B cell (primary cell): ENCODE measurements at regions not wholly inside any gene's neighbourhood (a gene's known extent, or its start where the extent isn't known, plus 50 kb on each side); places are given as distances from the start of the nearest gene placed in this dataset.

Experiments used
- ATAC-seq: fragments of 200-7000 bp; cut with Tn5 transposase; one replicate; pipeline ENCODE4 v1.10.0; 2021; ENCODE audit warnings: low read depth, mild to moderate bottlenecking, moderate number of reproducible peaks, moderate library complexity
- CTCF ChIA-PET: fragments of 350-600 bp; sonication (Branson Sonifier 250); formaldehyde crosslinking; loops from one replicate; lab custom pipeline; 2021; ENCODE audit warnings: antibody characterized with exemption, inconsistent platforms; lab: Charles Lee
- POLR2A ChIA-PET: fragments of 350-600 bp; sonication (Branson Sonifier 250); formaldehyde crosslinking; loops from one replicate; lab custom pipeline; 2021; ENCODE audit warnings: antibody characterized with exemption; lab: Charles Lee
- DNase-seq: peaks from one replicate; pipeline ENCODE4 v3.0.0; 2013
- H2AFZ ChIP-seq: 2 replicates; pipeline ENCODE4 v1.6.1; 2012; ENCODE audit warnings: mild to moderate bottlenecking, low read depth, low read length; ENCODE audit not compliant: insufficient read depth, poor library complexity, severe bottlenecking
- H3K27ac ChIP-seq, 2 donors: 1 replicate in 1 of 2; 2 replicates in 1 of 2; pipeline ENCODE4 v1.5.1; 2012 to 2013; ENCODE audit warnings: low read length in 2 of 2, mild to moderate bottlenecking in 2 of 2, moderate library complexity in 1 of 2
- H3K27me3 ChIP-seq, 4 experiments: fragments of 200-600 bp in 1 of 4; sonication (generic) in 1 of 4; replicated peaks in 1 of 4; 1 replicate in 2 of 4; 2 replicates in 2 of 4; pipeline versions ENCODE4 v1.6.1 to v1.7.0; 2013 to 2016; ENCODE audit warnings: low read length in 3 of 4, mild to moderate bottlenecking in 2 of 4, mixed read lengths in 1 of 4, moderate library complexity in 1 of 4; ENCODE audit not compliant: insufficient read depth in 4 of 4, control insufficient read depth in 3 of 4; ENCODE audit errors: control extremely low read depth in 1 of 4
- H3K36me3 ChIP-seq, 2 experiments: replicated peaks in 1 of 2; 1 replicate in 1 of 2; 2 replicates in 1 of 2; pipeline versions ENCODE4 v1.6.1 to v1.7.1; 2013; ENCODE audit warnings: low read length in 1 of 2; ENCODE audit not compliant: insufficient read depth in 2 of 2, control insufficient read depth in 1 of 2; ENCODE audit errors: control extremely low read depth in 1 of 2, extremely low read depth in 1 of 2
- H3K4me1 ChIP-seq, 2 donors: fragments of 200-600 bp in 1 of 2; sonication (generic) in 1 of 2; 1 replicate in 1 of 2; 2 replicates in 1 of 2; pipeline versions ENCODE4 v1.5.1 to v1.6.1; 2013 to 2017; ENCODE audit warnings: low read length in 2 of 2; ENCODE audit not compliant: control insufficient read depth in 2 of 2, insufficient read depth in 2 of 2
- H3K4me2 ChIP-seq: replicated peaks from 2 replicates; pipeline ENCODE3; 2012; ENCODE audit warnings: mild to moderate bottlenecking, low read depth, low read length; ENCODE audit not compliant: poor library complexity, severe bottlenecking
- H3K4me3 ChIP-seq, 5 experiments: fragments of 200-600 bp in 1 of 5; sonication (generic) in 1 of 5; 1 replicate in 3 of 5; 2 replicates in 2 of 5; pipeline versions ENCODE4 v1.5.1 to v1.7.0; 2011 to 2016; ENCODE audit warnings: low read length in 4 of 5, mild to moderate bottlenecking in 4 of 5, low read depth in 2 of 5, control low read depth in 1 of 5, moderate library complexity in 1 of 5; ENCODE audit not compliant: insufficient read depth in 1 of 5; ENCODE audit errors: control extremely low read depth in 1 of 5, extremely low read depth in 1 of 5
- H3K79me2 ChIP-seq: fragments of 200-600 bp; sonication (generic); one replicate; pipeline ENCODE4 v1.6.0; 2016; ENCODE audit warnings: low read length; ENCODE audit not compliant: control insufficient read depth, insufficient read depth
- H3K9ac ChIP-seq: fragments of 200-600 bp; sonication (generic); 2 replicates; pipeline ENCODE4 v1.6.1; 2017; ENCODE audit warnings: mild to moderate bottlenecking, low read length, moderate library complexity
- H3K9me3 ChIP-seq, 3 donors: one replicate each; pipeline versions ENCODE4 v1.6.1 to v1.7.1; 2013; ENCODE audit warnings: low read length in 2 of 3; ENCODE audit not compliant: control insufficient read depth in 2 of 3, insufficient read depth in 1 of 3; ENCODE audit errors: control extremely low read depth in 1 of 3
- H4K20me1 ChIP-seq: 2 replicates; pipeline ENCODE4 v1.6.0; 2012; ENCODE audit warnings: mild to moderate bottlenecking, low read length; ENCODE audit not compliant: insufficient read depth, control insufficient read depth, poor library complexity, severe bottlenecking
- H3K27ac Mint-ChIP-seq: one replicate; pipeline ENCODE4 v1.8.0; 2021; ENCODE audit warnings: mixed read lengths
- H3K27me3 Mint-ChIP-seq: one replicate; pipeline ENCODE4 v1.8.0; 2021; ENCODE audit warnings: mixed read lengths
- H3K4me1 Mint-ChIP-seq: one replicate; pipeline ENCODE4 v1.8.0; 2021; ENCODE audit warnings: mixed read lengths
- H3K4me3 Mint-ChIP-seq: one replicate; pipeline ENCODE4 v1.8.0; 2021; ENCODE audit warnings: mixed read lengths
- H3K9me3 Mint-ChIP-seq: one replicate; pipeline ENCODE4 v1.8.0; 2022; ENCODE audit warnings: mixed read lengths; ENCODE audit not compliant: insufficient read depth
- EZH2 ChIP-seq: IDR thresholded peaks from 2 replicates; pipeline ENCODE4 v1.6.1; 2012; ENCODE audit warnings: borderline replicate concordance, low read depth, mild to moderate bottlenecking, moderate library complexity, low read length; ENCODE audit not compliant: insufficient read depth, poor library complexity, severe bottlenecking
- WGBS: methylation state at CpG from one replicate; pipeline ENCODE4 v1.1.5; 2013; ENCODE audit warnings: missing lambda C conversion rate; ENCODE audit not compliant: insufficient coverage; 5-methylcytosine and 5-hydroxymethylcytosine counted together
- intact Hi-C: fragments of 100-400 bp; cut with micrococcal nuclease; formaldehyde crosslinking; loops from one replicate; pipeline ENCODE4 v1.10.0; 2022
- TF ChIP-seq, protein P1 (sequence below): fragments of 200-600 bp; IDR thresholded peaks from one replicate; pipeline ENCODE4 v1.8.0; 2022; ENCODE audit warnings: antibody characterized with exemption, mild to moderate bottlenecking

DNA sequence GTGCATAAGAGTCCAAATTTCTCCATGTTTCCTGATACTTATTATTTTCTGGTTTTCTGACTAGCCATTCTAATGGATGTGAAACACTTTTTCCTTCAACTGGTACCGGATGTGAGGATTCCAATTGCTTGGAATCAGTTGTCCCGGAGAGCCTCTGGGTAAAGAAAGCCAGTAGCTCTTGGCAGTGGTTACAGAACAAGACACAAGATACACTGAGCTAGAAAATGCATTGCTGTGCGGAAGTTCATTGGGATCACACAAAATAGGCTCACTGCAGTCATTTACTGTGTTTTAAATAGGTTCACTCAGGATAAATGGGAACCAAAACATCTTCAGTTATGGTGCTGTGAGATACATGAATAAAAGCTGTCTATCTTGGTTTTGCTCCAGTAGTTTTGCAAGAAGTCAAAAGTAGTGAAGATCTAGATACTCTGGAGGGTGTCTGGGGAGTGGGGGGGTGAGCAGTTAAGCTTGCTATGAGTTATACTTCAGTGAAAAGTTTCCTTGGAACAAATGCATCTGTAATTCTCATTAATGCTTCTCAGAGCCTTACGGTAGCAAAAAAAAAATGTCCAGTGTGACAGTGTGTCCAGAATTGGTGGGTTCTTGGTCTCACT, 54.4 kb upstream of the RNF182 start:
- TF ChIP-seq, protein P1, sequence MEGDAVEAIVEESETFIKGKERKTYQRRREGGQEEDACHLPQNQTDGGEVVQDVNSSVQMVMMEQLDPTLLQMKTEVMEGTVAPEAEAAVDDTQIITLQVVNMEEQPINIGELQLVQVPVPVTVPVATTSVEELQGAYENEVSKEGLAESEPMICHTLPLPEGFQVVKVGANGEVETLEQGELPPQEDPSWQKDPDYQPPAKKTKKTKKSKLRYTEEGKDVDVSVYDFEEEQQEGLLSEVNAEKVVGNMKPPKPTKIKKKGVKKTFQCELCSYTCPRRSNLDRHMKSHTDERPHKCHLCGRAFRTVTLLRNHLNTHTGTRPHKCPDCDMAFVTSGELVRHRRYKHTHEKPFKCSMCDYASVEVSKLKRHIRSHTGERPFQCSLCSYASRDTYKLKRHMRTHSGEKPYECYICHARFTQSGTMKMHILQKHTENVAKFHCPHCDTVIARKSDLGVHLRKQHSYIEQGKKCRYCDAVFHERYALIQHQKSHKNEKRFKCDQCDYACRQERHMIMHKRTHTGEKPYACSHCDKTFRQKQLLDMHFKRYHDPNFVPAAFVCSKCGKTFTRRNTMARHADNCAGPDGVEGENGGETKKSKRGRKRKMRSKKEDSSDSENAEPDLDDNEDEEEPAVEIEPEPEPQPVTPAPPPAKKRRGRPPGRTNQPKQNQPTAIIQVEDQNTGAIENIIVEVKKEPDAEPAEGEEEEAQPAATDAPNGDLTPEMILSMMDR = no peak
- TF ChIP-seq EZH2 = no peak
- ChIA-PET POLR2A (no interaction called here), CTCF (interaction anchor here (1.1 to 1.7 kb wide), 3 partner anchors 10 to 54 kb away, joined by 3 read pairs; no protein-coding TSS in a partner anchor)
- intact Hi-C loops = loop anchor here (5.0 kb wide), 1 partner anchor 73 kb away; no protein-coding TSS in a partner anchor
- Histone ChIP-seq H3K9me3 (peaks cover 0 to 3% (median 0%) of the 10 kb centered on the region in 3 donors), H3K27me3 (peaks cover 0 to 4% (median 0%) of the 10 kb centered on the region in 4 experiments), H3K4me1 (peaks cover 15 to 20% of the 10 kb centered on the region in 2 donors), H3K27ac (no peak overlapping the region), H3K9ac (no peak overlapping the region), H3K4me2 (no peak overlapping the region), H3K79me2 (no peaks in the 10 kb centered on the region), H4K20me1 (no peaks in the 10 kb centered on the region), H3K4me3 (no peak overlapping the region), H2AFZ (no peak overlapping the region), H3K36me3 (no peaks in the 10 kb centered on the region)
- Mint-ChIP-seq H3K9me3 (no peaks in the 10 kb centered on the region), H3K27me3 (peaks cover 7% of the 10 kb centered on the region), H3K27ac (peak overlapping the region; percentile 15), H3K4me1 (peaks cover 19% of the 10 kb centered on the region), H3K4me3 (no peak overlapping the region)
- no peak for DNase-seq
- ATAC-seq = no peak
- 94% methylated on average over 4 of the region's 4 CpGs for WGBS

DNA sequence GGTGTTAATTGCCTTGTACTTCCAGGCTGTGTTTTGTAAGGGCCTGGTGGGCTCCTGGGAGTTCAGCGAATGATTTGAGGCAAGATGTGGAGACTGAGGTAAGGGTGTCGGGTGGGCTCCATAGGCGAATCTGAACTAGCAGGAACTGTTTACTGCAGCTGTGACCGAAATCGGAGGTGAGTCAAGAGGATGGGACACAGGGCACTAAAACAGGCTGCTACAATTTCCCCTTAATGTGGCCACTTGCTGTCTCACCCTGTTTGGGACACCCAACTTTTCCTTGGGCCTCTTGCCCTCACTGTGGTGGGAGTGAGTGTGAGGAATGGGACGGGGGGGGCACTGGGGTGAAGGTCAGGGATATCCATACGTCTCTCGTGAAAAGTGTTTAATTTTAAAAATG, 53.9 kb upstream of the MCUR1 start:
- POLR2A ChIA-PET = no interaction called here
- Histone ChIP-seq H3K9me3 (peaks cover 0 to 3% (median 0%) of the 10 kb centered on the region in 3 donors), H3K79me2 (no peaks in the 10 kb centered on the region), H4K20me1 (no peaks in the 10 kb centered on the region), H2AFZ (no peak overlapping the region), H3K27me3 (peaks cover 0 to 4% (median 0%) of the 10 kb centered on the region in 4 experiments), H3K27ac (no peak overlapping the region), H3K36me3 (no peaks in the 10 kb centered on the region), H3K9ac (no peak overlapping the region), H3K4me2 (no peak overlapping the region), H3K4me1 (peaks cover 5 to 8% of the 10 kb centered on the region in 2 donors), H3K4me3 (no peak overlapping the region)
- no peak overlapping the region for H3K4me3 Mint-ChIP-seq
- WGBS = 90% methylated on average over 6 of the region's 8 CpGs
- CTCF ChIA-PET = no interaction called here
- no peaks in the 10 kb centered on the region for H3K9me3 Mint-ChIP-seq
- DNase-seq = no peak
- no peak for ATAC-seq
- peaks cover 13% of the 10 kb centered on the region for H3K27me3 Mint-ChIP-seq
- TF ChIP-seq, protein P1 = no peak
- TF ChIP-seq EZH2 = no peak
- H3K4me1 Mint-ChIP-seq = peaks cover 11% of the 10 kb centered on the region
- H3K27ac Mint-ChIP-seq = no peak overlapping the region
- intact Hi-C loops = no loop called here
